HG02981 (cell line): ENCODE measurements at regions not wholly inside any gene's neighbourhood (a gene's known extent, or its start where the extent isn't known, plus 50 kb on each side); places are given as distances from the start of the nearest gene placed in this dataset.
"Not testable (repeated sequence)": the region's sequence is repeated elsewhere in the genome, so short reads cannot be mapped to it uniquely, and the experiment has no call there.

Source experiments
- ATAC-seq: cut with Tn5 transposase; IDR thresholded peaks from one replicate; pipeline ENCODE4 v1.9.1; 2021; ENCODE audit warnings: mild to moderate bottlenecking, moderate library complexity; ENCODE audit not compliant: unreplicated experiment

GRCh38 chr9:24712206-24712605 lies 166.5 kb upstream of the IZUMO3 start:
- no peak for ATAC-seq

GRCh38 chr9:24708814-24709213 lies 163.1 kb upstream of the IZUMO3 start:
- no peak for ATAC-seq

GRCh38 chr9:24698881-24699518 lies 153.3 kb upstream of the IZUMO3 start:
- peak; percentile 50 for ATAC-seq

GRCh38 chr9:24672336-24672735 lies 126.6 kb upstream of the IZUMO3 start:
- no peak for ATAC-seq

- ATAC-seq: no peak
These were observed 111.7 kb upstream of the IZUMO3 start for GRCh38 chr9:24657387-24657786.

- ATAC-seq: no peak
These were observed 106.5 kb upstream of the IZUMO3 start for GRCh38 chr9:24652181-24652580.

- not testable (repeated sequence) for ATAC-seq
These were observed 83.1 kb upstream of the IZUMO3 start for GRCh38 chr9:24628809-24629208.

GRCh38 chr9:24625097-24625496 lies 79.4 kb upstream of the IZUMO3 start:
- no peak for ATAC-seq

GRCh38 chr9:24624481-24624880 lies 78.8 kb upstream of the IZUMO3 start:
- no peak for ATAC-seq

- no peak for ATAC-seq
These were observed 75.0 kb upstream of the IZUMO3 start for GRCh38 chr9:24620741-24621140.

- no peak for ATAC-seq
These were observed 71.2 kb upstream of the IZUMO3 start for GRCh38 chr9:24616863-24617262.

GRCh38 chr9:24614070-24614469 lies 68.4 kb upstream of the IZUMO3 start:
- no peak for ATAC-seq

- ATAC-seq: no peak
These were observed 62.9 kb upstream of the IZUMO3 start for GRCh38 chr9:24608599-24608998.

GRCh38 chr9:24602693-24603352 lies 57.1 kb upstream of the IZUMO3 start:
- ATAC-seq: no peak
